GM18520 (cell line): ENCODE measurements at regions not wholly inside any gene's neighbourhood (a gene's known extent, or its start where the extent isn't known, plus 50 kb on each side); places are given as distances from the start of the nearest gene placed in this dataset.

Source experiments
- ATAC-seq: cut with Tn5 transposase; IDR thresholded peaks from one replicate; pipeline ENCODE4 v1.9.1; 2021; ENCODE audit not compliant: unreplicated experiment

DNA sequence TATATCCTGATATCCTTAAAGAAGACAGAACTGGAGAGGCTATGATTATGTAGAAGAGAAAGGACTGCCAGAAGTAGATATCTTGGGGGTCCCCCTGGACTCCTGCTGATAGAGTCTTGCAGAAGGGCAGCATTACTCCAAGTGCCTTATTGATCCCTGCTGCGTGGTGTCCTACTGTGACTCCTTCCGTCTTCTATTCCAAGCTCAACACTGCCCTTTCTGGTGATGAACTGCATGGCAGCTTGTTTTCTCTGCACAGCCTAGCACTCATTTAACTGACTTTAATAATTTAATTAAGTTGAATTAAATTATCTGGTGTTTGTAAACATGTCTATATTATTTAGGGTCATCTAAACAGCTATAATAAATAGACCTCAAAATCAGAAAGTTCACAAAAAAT, 194.1 kb upstream of the DSEL start:
- ATAC-seq = no peak

DNA sequence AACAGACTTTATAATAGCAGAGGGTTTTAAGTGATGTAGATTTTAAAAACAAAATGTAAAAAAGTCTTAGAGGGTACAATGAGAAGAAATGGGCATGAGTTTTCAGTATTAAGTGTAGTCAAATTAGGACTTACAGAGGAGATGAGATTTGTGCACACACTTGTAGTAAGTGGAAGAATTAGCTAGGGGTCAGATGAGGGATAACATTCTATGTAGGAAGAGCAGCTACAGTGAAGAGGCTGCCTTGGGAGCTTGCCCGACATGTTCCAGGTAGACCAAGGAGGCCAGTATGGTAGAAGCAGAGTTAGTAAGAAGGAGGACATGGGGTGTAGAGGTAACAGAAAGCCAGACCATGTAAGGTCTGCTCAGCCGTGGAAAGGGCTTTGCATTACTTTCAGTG, 189.2 kb upstream of the DSEL start:
- no peak for ATAC-seq

DNA sequence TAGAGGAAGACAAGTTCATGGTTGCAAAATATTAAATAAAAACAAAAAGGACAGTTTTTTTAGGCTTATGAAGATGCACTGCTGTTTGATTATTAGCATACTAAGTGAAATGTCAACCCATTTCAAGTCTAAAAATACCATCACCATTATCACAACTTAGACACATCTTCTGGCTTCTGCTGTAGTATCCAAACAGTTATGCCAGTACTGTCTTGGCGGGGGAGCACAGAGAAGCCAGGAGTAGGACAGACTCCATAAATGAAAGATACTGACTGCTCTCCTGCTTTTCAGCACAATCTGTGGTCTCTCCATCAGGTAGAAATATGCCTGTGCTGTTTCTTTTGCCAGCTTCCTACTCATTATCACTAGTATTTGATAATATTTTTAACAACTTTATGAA, 179.2 kb upstream of the DSEL start:
- ATAC-seq = no peak

DNA sequence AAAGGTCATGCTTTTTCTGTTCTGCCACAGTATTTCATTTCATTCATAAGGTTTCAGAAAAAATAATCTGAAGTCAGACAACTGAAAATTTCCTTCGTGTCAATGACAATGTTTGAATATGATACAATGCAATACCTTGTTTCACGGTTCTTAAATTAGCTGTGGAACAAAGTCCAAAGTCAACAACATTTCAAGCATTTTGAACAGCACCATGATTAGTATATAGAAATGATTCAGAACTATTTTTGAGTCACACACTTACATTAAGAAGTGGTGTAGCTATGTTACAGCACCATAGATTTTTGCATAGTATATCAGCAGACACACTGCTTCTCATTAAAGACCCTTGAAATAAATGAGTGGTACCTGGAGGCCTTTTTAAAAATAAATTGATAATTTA, 178.3 kb upstream of the DSEL start:
- no peak for ATAC-seq

DNA sequence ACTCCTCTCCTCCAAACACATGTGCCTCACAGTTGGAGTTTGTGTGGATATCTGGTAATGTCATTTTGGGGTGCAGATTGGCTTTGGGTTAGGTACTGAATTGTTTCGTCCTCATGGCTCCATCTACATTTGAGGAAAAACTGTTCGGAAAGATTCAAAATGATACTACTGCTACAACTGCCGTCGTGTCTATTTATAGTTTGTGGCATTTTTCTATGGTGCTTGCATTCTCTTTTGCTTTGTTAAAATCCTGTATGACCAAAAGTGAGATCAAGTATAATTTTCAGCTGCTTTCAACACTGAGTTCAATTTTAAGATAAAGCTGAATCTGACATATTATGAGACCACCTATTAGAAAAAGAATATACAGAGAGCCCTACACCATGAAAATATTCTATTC, 176.3 kb upstream of the DSEL start:
- no peak for ATAC-seq

DNA sequence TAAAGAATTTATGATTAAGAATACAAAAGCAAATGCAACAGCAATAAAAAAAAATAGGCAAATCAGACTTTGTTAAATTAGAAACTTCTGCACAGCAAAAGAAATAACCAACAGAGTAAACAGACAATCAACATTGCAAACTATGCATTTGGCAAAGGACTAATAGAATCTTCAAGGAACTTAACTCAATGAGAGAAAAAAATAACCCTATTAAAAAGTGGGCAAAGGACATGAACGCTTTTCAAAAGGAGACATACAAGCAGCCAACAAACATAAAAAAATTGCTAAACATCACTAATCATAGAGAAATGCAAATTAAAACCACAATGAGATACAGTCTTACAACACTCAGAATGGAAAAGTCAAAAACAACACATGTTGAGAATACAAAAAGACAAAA, 166.0 kb upstream of the DSEL start:
- no peak for ATAC-seq

DNA sequence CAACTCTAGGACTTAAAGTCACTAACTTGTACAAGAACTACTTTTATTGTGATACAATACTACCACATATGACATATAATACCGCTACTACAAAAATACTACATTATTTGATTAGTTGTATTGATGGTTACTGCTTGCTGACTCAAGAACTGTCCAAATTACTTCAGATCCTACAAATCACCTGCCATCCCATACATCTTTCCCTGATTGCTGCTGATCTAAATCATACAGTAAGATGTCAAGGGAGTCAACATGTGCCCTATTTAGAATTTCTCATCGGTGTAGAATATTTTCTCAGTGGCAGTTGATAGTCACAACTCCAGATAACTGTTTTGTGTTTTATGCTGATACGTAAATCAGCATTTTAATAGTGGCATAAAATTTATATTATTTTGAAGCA, 161.0 kb upstream of the DSEL start:
- ATAC-seq = no peak

DNA sequence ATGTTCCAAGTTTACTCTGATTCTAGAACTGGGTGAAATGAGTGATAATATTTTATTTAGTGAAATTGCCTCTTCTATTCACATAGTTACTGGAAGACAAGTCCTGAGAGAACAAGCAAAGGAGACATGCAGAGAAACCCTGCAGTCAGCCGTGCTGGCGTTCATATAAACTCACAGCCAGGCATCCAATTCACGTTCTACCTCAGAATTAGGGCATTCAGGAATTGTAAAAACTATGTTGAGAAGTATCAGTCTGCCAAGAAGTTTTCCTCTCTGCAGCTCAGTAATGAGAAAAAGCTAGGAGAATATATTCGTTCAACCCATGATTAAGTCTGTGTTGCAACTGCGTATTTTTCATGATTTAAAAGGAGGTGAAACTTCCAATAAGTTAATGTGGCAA, 156.2 kb upstream of the DSEL start:
- no peak for ATAC-seq

DNA sequence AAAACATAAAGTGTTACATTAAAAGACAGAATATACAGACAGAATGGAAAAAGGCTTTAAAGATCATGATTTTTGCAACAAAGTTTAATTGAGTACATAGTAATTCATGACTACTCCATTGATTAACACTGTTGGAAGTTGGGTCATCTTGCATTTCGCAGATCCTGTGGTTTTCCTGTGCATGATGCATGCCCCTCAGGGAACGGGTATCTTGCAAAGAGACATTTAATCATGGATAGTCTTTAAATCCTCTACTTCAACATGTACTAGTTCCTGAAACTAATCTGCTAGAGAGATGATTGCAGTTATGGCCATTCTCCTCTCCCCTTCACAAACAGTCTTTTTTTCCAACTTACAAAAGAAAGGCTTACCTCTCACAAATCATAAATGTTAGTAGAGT, 155.6 kb upstream of the DSEL start:
- ATAC-seq = no peak

DNA sequence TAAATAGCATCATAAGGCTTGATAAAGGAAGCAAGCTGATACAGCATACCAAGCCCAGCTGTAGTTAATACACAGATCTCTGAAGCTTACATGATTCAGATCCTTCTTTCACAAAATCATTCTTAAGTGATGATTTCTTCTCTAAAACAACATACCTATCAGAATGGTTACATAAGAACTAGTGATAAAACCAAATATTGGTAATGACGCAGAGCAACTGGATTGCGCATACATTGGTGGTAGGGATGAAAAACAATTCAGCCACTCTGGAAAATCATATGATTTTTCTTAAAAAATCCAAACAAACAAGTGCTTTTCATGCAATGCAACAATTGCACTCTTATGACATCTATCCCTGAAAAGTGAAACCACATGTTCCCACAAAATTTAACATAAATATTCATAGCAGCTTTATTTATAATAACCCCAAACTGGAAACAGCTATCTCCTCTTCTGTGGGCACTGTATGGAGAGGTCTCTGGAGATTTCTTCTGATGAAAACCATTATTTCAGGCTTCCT, 153.6 kb upstream of the DSEL start:
- ATAC-seq = no peak

DNA sequence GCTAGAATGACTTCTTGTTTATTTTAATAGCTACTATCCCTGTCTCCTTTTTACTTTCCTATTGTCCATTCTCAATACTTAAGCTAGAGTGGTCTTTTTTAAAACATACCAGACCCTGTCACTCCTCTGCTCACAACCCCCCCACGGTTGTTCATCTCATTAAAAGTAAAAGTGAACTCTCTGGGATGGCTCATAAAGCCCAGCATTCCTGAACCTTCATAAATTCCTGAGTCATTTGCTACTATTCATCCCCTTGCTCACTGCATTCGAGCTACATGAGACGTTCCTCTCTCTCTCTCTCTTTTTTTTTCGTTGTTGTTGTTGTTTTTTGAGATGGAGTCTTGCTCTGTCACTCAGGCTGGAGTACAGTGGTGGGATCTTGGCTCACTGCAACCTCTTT, 148.7 kb upstream of the DSEL start:
- no peak for ATAC-seq

DNA sequence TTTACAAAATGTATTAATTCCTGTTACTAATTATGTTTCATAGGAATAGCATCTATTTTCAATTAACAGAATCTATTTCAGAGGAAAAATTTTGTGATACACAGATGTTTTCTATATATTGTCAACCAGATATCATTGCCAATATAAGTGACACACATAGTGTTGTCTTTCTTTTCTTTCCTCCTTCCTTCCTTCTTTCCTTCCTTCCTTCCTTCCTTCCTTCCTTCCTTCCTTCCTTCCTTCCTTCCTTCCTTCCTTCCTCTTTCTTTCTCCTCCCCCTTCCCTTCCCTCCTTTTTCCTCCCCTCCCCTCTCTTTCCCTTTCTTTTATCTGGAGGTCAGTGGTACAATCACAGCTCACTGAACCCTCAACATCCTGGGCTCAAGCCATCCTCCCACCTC, 146.5 kb upstream of the DSEL start:
- ATAC-seq = no peak

DNA sequence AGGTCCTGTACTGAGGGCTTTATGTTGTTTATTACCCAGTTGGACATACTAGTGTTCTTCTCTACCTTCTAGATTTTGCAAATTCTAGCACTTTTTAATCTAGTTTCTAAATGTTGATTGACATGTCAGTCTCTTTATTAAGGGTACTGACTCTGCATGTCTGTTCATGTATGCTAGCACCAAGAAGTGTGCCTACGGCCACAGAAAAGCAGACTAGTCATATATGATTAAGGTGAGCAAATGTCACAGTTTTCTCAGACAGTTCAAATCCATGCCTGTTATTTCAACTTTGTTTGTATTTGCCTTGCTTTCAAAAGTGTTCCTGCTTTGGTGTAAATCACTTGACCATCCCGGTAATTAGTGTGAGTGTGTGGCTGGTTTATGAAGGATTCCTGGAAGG, 145.0 kb upstream of the DSEL start:
- ATAC-seq = no peak

DNA sequence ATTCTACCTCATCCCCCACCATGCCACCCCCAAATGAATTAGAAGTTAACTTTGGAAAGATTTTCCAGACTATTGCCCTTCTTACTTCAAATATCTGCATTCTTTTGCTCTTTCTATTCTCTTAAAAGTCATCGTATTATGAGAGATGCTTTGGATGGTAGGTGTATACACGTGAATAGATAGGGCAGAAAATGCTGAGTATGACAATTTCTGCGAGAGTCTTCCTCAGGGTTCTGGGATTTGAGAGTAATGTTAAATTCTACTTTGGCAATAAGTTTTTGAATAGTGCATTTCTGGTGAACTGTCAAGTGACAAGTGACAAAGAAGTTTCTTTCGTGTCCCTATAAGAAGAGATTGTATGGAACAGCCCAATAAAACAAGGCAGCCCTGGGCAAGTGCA, 137.6 kb upstream of the DSEL start:
- ATAC-seq = no peak

DNA sequence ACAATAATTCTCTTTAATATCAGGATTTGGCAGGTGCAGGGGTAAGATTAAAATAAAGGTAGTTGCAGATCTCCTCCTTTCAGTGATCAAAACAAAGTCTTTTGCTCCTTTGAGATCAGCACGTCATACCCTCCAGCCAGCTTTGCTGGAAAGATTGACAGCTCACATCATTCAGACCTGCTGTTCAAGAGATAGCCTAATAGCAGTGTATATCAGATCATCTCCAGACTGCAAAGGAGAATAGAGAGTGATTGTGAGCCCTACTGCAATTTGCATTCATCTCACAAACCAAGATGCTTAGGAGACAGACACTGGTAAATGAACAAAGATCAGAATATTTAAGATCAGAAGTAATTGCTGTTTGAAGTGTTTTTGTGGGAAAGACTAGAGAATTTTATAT, 135.8 kb upstream of the DSEL start:
- no peak for ATAC-seq

DNA sequence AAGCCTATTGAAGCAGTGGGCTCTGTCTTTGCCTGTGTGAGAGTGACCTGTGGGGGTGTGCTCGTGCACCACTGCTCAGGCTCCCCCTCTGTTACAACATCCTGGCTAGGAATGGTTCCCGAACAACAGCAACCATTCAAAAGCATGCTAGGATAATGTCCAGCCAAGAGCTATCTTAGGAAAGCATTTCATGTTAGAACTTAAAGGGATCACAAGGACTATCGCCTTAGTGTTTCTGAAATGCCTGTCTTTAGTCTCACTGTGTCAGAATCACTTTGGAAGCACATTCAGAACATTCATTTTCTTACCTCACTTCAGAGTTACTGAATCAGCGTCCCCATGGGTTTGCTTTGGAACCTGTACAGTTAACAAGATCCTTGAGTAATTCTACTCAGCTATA, 134.9 kb upstream of the DSEL start:
- ATAC-seq = no peak

DNA sequence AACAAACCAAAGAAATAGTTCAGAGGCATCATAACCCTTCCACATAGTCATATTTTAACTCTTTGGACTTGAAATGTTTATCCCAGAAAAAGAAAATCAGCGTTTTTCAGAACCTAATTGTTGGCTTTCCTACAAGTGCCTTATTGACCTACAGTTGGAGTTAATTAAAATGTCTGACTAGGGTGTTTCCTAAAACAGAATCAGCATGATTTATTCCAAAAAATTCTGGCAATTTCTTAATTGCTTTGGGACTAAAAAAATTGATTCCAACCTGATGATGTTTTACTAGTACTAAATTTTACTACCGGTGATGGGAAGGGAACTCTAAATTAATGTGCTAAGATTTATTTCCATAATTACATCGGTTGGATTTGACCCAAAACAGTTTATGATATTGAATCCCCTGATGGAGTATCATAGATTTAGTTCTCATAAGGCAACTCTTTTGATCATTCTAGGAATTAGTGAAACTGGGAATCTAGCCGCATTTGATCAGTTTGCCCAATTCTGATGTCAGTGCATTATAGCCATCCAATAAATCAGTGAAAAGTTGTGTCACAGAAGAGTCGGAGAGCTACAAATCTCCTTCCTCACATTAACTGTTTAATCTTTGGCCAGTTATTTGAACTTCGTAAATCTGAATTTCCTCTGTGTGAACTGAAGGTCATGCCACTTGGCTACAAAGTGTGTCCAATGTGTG, 134.3 kb upstream of the DSEL start:
- ATAC-seq = no peak

DNA sequence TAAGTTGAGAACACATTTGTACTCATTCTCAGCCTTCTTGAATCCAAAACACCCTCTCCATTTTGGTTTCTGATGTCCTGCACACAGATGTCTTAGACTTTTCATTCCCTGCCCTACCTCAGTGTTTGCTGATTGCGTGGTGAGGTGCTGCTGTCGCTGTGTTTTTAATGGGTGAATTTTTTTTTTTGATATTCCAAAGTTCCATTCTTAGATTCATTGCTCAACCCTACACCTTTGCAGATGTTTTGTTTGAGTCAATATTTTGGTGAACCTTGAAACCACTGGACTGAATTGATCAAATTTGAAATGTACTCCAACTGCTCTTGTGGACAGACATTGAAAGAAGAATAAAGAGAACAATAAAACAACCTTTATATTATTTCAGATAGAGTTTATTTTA, 130.4 kb upstream of the DSEL start:
- ATAC-seq = no peak

DNA sequence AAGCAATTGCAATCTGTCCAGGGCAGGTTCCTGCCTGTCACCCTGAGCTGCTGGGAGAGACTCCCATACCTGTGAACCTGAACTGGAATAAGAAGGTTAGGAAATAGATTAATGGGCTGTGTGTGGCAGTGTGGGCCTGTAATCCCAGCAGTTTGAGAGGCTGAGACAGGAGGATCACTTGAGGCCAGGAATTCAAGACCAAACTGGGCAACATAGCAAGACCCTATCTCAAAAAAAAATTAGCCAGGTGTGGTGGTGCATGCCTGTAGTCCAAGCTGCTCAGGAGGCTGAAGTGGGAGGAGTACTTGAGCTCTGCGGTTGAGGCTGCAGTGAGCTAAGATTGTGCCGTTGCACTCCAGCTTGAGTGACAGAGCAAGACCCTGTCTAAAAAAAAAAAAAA, 127.7 kb upstream of the DSEL start:
- no peak for ATAC-seq

DNA sequence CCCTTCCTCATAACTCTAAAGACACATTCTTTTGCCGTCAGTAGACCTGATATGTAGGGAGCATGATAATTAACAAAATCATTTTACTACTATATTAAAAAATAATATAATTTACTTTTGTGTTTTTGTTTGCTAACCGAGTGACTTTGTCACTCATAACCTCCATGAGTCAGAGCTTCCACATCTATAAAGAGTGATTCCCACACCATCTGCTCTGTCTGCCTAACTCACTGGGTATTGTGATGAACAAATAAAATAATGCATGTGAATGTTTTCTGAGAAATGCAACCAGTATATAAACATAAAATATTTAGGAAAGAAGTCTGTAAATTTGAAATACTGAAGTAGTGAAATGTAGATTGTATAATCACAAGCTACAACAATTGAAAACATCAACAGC, 123.4 kb upstream of the DSEL start:
- no peak for ATAC-seq

DNA sequence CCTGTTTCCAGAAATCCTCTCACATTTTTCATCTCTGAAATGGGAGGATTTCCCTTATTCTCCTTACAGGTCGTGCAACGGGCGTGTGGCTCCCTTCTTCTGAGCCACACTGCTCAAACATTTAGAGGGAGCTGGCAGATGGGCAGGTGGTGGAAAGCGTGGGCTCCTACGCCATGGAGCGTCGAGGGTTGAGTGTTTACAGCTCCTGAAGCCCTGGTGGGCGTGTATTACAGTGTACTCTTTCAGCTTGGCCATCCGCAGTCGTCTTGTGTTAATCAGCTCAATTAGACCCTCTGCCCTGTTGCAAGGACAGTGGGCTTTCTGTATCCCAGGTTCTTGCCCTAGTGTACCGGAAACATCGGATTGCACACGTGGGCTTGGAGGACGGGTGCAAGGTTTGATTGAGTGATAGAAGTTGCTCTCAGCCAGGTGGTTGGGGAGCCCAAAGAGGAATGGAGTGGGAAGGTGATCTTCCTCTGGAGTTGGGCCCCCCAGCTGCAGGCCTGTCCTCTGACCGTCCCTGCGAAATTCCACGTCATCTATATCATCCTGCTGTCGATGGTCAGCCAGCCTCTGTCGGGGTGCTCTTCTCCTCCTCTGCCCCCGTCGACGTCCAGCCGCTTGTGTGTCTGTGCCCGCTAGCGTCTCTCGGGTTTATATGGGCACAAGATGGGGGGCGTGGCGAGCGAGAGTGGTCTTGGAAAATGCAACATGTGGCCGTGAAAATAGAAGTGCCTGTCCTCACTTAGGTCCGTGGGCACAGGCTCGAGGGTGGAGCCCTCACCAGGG, 120.3 kb upstream of the DSEL start:
- ATAC-seq = no peak

DNA sequence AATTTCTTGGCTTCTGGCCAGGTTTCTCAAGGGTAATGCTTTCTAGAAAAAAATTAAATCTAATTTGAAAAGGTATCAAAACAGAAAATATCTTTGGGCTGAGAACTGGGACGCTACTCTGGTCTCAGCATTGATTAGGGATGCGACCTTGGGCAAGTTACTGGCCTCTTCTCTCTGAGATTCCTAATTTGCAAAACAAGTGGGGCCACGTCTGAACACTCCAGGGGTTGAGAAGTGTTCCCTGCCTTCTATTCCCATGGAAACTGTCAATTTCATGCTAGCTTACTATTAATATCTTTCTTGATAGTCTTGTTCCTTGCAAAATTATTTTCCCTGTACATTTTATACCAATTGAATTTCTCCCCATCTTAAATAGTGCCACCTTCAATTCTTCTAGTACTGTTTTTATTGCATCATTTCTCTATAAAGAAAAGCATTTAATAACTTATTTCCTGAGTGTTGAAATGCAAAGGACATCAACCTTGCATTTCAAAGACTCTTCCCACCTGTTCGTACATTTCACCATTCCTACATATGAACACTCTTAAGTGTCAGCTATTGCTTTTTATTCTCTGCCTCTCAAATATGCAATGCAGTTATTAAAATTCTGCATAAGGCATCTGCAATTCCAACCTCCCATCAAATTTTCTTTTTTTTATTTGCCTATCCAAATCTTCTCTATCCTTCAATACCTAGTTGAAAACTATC, 118.3 kb upstream of the DSEL start:
- ATAC-seq = no peak
